Upper lobe of left lung (tissue), 4 donors: ENCODE measurements at regions not wholly inside any gene's neighbourhood (a gene's known extent, or its start where the extent isn't known, plus 50 kb on each side); places are given as distances from the start of the nearest gene placed in this dataset.

Experiments used
- CTCF ChIP-seq, 6 experiments: fragments of 450-650 bp in 4 of 6; fragments of 200-600 bp in 2 of 6; sonication (generic) in 2 of 6; IDR thresholded peaks; one replicate each; pipeline ENCODE4 v1.5.1; 2016 to 2019; ENCODE audit warnings: antibody characterized with exemption in 6 of 6
- POLR2A ChIP-seq, 4 donors: fragments of 450-650 bp; IDR thresholded peaks; one replicate each; pipeline ENCODE4 v1.5.1; 2016 to 2017; ENCODE audit warnings: antibody characterized with exemption in 4 of 4, mild to moderate bottlenecking in 2 of 4

- TF ChIP-seq CTCF (IDR thresholded peaks at IDR 0.05): no peak
- TF ChIP-seq POLR2A (IDR thresholded peaks at IDR 0.05): no peak
Measured at GRCh38 chr4:119894650-119895208, 171.9 kb downstream of the MAD2L1 start.
